OCI-LY1 (cell line): ENCODE measurements at regions not wholly inside any gene's neighbourhood (a gene's known extent, or its start where the extent isn't known, plus 50 kb on each side); places are given as distances from the start of the nearest gene placed in this dataset.

Source experiments
- H2AFZ ChIP-seq: fragments of 200-600 bp; sonication (generic), shearing (Covaris generic); 2 replicates; pipeline ENCODE4 v1.6.0; 2014; ENCODE audit warnings: antibody characterized with exemption, mild to moderate bottlenecking, low read length
- H3F3A ChIP-seq: fragments of 200-600 bp; sonication (generic), shearing (Covaris generic); 2 replicates; pipeline ENCODE4 v1.6.0; 2014; ENCODE audit warnings: mild to moderate bottlenecking, antibody characterized with exemption, low read length, moderate library complexity; ENCODE audit not compliant: insufficient read depth
- H3K27ac ChIP-seq: fragments of 200-600 bp; sonication (generic); 2 replicates; pipeline ENCODE4 v1.5.1; 2014; ENCODE audit warnings: low read length, mixed run types, mild to moderate bottlenecking, low read depth; ENCODE audit not compliant: poor library complexity, severe bottlenecking
- H3K27me3 ChIP-seq: fragments of 200-600 bp; sonication (generic); 2 replicates; pipeline ENCODE4 v1.6.0; 2014; ENCODE audit warnings: antibody characterized with exemption, mild to moderate bottlenecking, low read length, moderate library complexity; ENCODE audit not compliant: insufficient read depth
- H3K36me3 ChIP-seq: fragments of 200-600 bp; sonication (generic); 2 replicates; pipeline ENCODE4 v1.6.1; 2014; ENCODE audit warnings: mild to moderate bottlenecking, antibody characterized with exemption, low read length, moderate library complexity, mixed read lengths; ENCODE audit not compliant: insufficient read depth
- H3K4me1 ChIP-seq: fragments of 200-600 bp; sonication (generic); 2 replicates; pipeline ENCODE4 v1.5.1; 2014; ENCODE audit warnings: mild to moderate bottlenecking, low read length, moderate library complexity; ENCODE audit not compliant: insufficient read depth, severe bottlenecking
- H3K4me2 ChIP-seq: fragments of 200-600 bp; sonication (generic), shearing (Covaris generic); 2 replicates; pipeline ENCODE4 v1.6.1; 2014; ENCODE audit warnings: low read length
- H3K4me3 ChIP-seq: fragments of 200-600 bp; sonication (generic); 2 replicates; pipeline ENCODE4 v1.5.1; 2014; ENCODE audit warnings: low read length, low read depth, mild to moderate bottlenecking, mixed read lengths; ENCODE audit not compliant: poor library complexity, severe bottlenecking
- H3K79me2 ChIP-seq: fragments of 200-600 bp; shearing (Covaris generic); 2 replicates; pipeline ENCODE4 v1.6.1; 2016; ENCODE audit warnings: mixed run types, low read length, mixed read lengths; ENCODE audit not compliant: insufficient read depth
- H3K9ac ChIP-seq: fragments of 200-600 bp; sonication (generic), shearing (Covaris generic); 2 replicates; pipeline ENCODE4 v1.6.1; 2014; ENCODE audit warnings: mild to moderate bottlenecking, low read length, mixed read lengths
- H3K9me2 ChIP-seq: fragments of 200-600 bp; sonication (generic), shearing (Covaris generic); 2 replicates; pipeline ENCODE4 v1.6.1; 2014; ENCODE audit warnings: low read depth, mild to moderate bottlenecking, low read length, mixed read lengths
- H3K9me3 ChIP-seq: fragments of 200-600 bp; shearing (Covaris generic); 2 replicates; pipeline ENCODE4 v1.6.1; 2014; ENCODE audit warnings: low read length, mixed read lengths
- H4K20me1 ChIP-seq: fragments of 200-600 bp; sonication (generic), shearing (Covaris generic); 2 replicates; pipeline ENCODE4 v1.6.0; 2016; ENCODE audit warnings: mild to moderate bottlenecking, low read length; ENCODE audit not compliant: insufficient read depth
- EZH2 ChIP-seq: fragments of 200-600 bp; sonication (generic), shearing (Covaris generic); IDR thresholded peaks from 2 replicates; pipeline ENCODE4 v1.8.0; 2017; ENCODE audit warnings: borderline replicate concordance, mixed run types, mild to moderate bottlenecking, antibody characterized with exemption, low read length, moderate library complexity, mixed read lengths
- TF ChIP-seq, protein P1 (sequence below): fragments of 200-600 bp; sonication (generic), shearing (Covaris generic); IDR thresholded peaks from 2 replicates; pipeline ENCODE4 v1.5.1; 2017; ENCODE audit warnings: mild to moderate bottlenecking, antibody characterized with exemption, low read length, moderate library complexity, mixed read lengths

DNA sequence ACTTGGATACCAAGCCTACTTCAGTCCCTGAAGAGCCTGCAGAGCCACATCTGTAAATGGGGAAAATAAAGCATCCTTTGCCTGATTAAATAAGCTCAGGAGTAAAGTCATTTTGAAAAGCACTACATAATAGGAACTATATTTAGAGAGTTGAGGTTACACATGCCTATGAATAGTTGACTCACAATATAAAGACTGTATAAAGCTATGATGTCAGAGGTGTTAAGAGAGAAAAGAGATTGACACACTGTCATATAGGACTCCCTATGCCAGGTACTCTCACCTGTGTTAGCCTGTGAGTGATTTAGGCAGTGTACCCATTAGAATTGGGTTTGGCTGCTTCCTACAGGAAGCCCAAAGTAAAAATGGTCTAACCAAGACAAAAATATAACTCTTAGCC is 87.7 kb upstream of the CRHR1 start:
- Histone ChIP-seq H3F3A (no peaks in the 10 kb centered on the region), H3K9ac (no peak overlapping the region), H3K4me3 (no peak overlapping the region), H4K20me1 (no peaks in the 10 kb centered on the region), H3K9me3 (no peaks in the 10 kb centered on the region), H3K4me2 (no peak overlapping the region), H3K9me2 (no peaks in the 10 kb centered on the region), H3K4me1 (no peaks in the 10 kb centered on the region), H3K27me3 (no peaks in the 10 kb centered on the region), H3K79me2 (no peaks in the 10 kb centered on the region), H3K27ac (no peak overlapping the region), H3K36me3 (no peaks in the 10 kb centered on the region), H2AFZ (no peak overlapping the region)
- TF ChIP-seq EZH2, result no peak
- TF ChIP-seq, protein P1, sequence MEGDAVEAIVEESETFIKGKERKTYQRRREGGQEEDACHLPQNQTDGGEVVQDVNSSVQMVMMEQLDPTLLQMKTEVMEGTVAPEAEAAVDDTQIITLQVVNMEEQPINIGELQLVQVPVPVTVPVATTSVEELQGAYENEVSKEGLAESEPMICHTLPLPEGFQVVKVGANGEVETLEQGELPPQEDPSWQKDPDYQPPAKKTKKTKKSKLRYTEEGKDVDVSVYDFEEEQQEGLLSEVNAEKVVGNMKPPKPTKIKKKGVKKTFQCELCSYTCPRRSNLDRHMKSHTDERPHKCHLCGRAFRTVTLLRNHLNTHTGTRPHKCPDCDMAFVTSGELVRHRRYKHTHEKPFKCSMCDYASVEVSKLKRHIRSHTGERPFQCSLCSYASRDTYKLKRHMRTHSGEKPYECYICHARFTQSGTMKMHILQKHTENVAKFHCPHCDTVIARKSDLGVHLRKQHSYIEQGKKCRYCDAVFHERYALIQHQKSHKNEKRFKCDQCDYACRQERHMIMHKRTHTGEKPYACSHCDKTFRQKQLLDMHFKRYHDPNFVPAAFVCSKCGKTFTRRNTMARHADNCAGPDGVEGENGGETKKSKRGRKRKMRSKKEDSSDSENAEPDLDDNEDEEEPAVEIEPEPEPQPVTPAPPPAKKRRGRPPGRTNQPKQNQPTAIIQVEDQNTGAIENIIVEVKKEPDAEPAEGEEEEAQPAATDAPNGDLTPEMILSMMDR, result no peak

DNA sequence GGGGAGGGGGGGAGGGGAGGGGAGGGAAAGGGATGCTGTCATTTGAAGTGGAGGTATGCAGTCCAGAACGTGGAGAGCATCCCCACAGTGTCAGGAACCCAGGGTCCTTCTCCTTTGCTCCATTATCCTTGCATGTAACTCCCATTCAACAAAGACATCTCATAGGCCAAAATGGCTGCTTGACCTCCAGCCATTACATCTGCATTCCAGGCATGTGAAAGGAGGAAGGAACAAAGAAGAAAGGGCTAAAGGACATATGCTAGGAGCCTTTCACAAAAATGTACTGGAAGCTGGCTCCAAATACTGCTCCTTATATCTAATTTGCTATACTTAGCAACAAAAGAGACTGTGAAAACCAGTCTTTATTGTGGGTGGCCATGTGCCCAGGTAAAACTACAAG is 87.0 kb upstream of the CRHR1 start:
- no peaks in the 10 kb centered on the region for H3K27me3 ChIP-seq
- no peaks in the 10 kb centered on the region for H3K9me3 ChIP-seq
- TF ChIP-seq, protein P1, result no peak
- no peak for TF ChIP-seq EZH2
- H3K9ac ChIP-seq, result no peak overlapping the region
- no peaks in the 10 kb centered on the region for H3F3A ChIP-seq
- no peaks in the 10 kb centered on the region for H3K36me3 ChIP-seq
- no peaks in the 10 kb centered on the region for H4K20me1 ChIP-seq
- H2AFZ ChIP-seq, result no peak overlapping the region
- H3K27ac ChIP-seq, result no peak overlapping the region
- H3K4me3 ChIP-seq, result no peak overlapping the region
- no peaks in the 10 kb centered on the region for H3K79me2 ChIP-seq
- no peaks in the 10 kb centered on the region for H3K9me2 ChIP-seq
- no peaks in the 10 kb centered on the region for H3K4me1 ChIP-seq
- H3K4me2 ChIP-seq, result no peak overlapping the region

DNA sequence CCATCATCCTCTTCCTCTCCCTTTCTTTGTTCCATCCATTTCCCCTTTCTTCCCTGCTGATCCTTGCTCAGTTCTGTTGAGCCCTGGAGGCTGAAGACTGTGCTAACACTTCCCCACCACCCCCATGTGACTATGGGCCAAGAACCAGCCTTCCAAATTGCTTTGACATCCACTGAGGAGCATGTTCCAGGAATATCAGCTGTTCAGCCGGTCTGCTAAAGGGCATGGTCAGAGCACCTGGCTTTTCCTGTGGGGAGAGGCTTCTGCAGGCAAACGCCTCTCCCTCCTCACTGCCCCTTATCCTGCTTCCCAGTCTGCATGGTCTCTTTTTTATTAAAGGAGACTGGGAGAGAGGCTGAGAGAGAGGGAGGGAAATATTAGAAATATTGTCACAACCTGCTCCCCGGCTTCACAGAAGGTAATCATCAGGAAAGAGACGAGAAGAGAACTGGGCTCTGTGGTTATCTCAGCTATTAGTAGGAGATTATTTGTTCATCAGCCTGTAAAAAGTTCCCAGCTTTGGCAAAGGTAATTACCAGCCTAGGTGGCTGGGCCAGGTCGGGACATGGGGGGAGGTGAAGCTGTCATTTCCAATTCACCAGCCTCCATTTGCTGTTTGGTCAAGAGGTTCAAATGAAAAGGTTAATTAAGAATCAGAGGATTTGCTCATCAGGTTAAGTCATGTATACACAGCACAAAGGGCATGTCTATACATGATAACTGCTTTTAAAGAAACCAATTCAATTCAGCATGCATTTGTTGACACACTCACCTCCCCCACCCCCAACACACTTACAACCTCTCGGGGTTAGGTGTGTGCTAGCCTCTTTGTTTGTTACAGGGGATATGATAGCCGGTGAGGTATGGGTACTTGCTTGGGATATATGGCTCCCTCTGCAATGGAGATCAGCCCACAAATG is 83.7 kb upstream of the CRHR1 start:
- Histone ChIP-seq H3K79me2 (no peaks in the 10 kb centered on the region), H3K36me3 (no peaks in the 10 kb centered on the region), H3K9me2 (no peaks in the 10 kb centered on the region), H3K4me3 (no peak overlapping the region), H3K27me3 (peaks cover 4% of the 10 kb centered on the region; the same call in 1 of the 2 replicates), H3K9ac (no peak overlapping the region), H2AFZ (no peak overlapping the region), H3K4me2 (no peak overlapping the region), H4K20me1 (no peaks in the 10 kb centered on the region), H3K4me1 (no peaks in the 10 kb centered on the region), H3K27ac (no peak overlapping the region), H3K9me3 (no peaks in the 10 kb centered on the region), H3F3A (no peaks in the 10 kb centered on the region)
- no peak for TF ChIP-seq EZH2
- TF ChIP-seq, protein P1, result no peak
